IMR-90 (cell line): ENCODE measurements at regions not wholly inside any gene's neighbourhood (a gene's known extent, or its start where the extent isn't known, plus 50 kb on each side); places are given as distances from the start of the nearest gene placed in this dataset.

ENCODE experiments used
- ATAC-seq: fragments of 200-7000 bp; cut with Tn5 transposase; 2 replicates; pipeline ENCODE4 v1.9.1; 2020; ENCODE audit warnings: low read depth, mild to moderate bottlenecking, moderate library complexity
- BruUV-seq: library from RNA; stranded (reverse); fragments of 400-500 nt; replicated peaks from 2 replicates; lab custom pipeline; 2021; lab: Mats Ljungman, UMichigan
- CTCF ChIA-PET: fragments of 300-600 bp; formaldehyde crosslinking; extraction: SDS; loops from one replicate; lab custom pipeline; 2021; ENCODE audit warnings: antibody characterized with exemption; lab: Yijun Ruan, JAX
- POLR2A ChIA-PET: fragments of 300-600 bp; sonication (Branson Sonifier 250); formaldehyde crosslinking; loops from one replicate; lab custom pipeline; 2022; ENCODE audit warnings: antibody characterized with exemption; ENCODE audit not compliant: unreplicated experiment; lab: Charles Lee
- DNase-seq: peaks from one replicate; pipeline ENCODE4 v3.0.0; 2013
- H2AFZ ChIP-seq: replicated peaks from 2 replicates; pipeline ENCODE3; 2013; ENCODE audit warnings: low read length, mild to moderate bottlenecking; ENCODE audit not compliant: poor library complexity
- H2AK5ac ChIP-seq: 2 replicates; pipeline ENCODE4 v1.6.1; 2013; ENCODE audit warnings: low read depth, low read length, inconsistent platforms
- H2AK9ac ChIP-seq: replicated peaks from 2 replicates; pipeline ENCODE3; 2013; ENCODE audit warnings: mild to moderate bottlenecking, low read depth, low read length, moderate library complexity; ENCODE audit not compliant: poor library complexity
- H2BK120ac ChIP-seq: 2 replicates; pipeline ENCODE4 v1.6.1; 2013; ENCODE audit warnings: low read depth, low read length, inconsistent platforms
- H2BK15ac ChIP-seq: 3 replicates; pipeline ENCODE4 v1.6.1; 2013; ENCODE audit warnings: low read depth, low read length, inconsistent platforms
- H2BK20ac ChIP-seq: 2 replicates; pipeline ENCODE4 v1.6.1; 2013; ENCODE audit warnings: low read depth, mild to moderate bottlenecking, inconsistent platforms, low read length, moderate library complexity
- H2BK5ac ChIP-seq: 2 replicates; pipeline ENCODE4 v1.6.1; 2013; ENCODE audit warnings: mild to moderate bottlenecking, low read depth, low read length, inconsistent platforms; ENCODE audit not compliant: poor library complexity, severe bottlenecking
- H3K14ac ChIP-seq: replicated peaks from 2 replicates; pipeline ENCODE4 v1.6.1; 2013; ENCODE audit warnings: low read depth, low read length, inconsistent platforms
- H3K18ac ChIP-seq: 2 replicates; pipeline ENCODE4 v1.6.1; 2013; ENCODE audit warnings: low read depth, low read length, control low read depth
- H3K23ac ChIP-seq: 2 replicates; pipeline ENCODE4 v1.6.1; 2013; ENCODE audit warnings: low read depth, low read length, inconsistent platforms
- H3K27ac ChIP-seq: 2 replicates; pipeline ENCODE4 v1.5.1; 2013; ENCODE audit warnings: mild to moderate bottlenecking, control low read depth, low read length; ENCODE audit not compliant: insufficient read depth
- H3K27me3 ChIP-seq: 2 replicates; pipeline ENCODE4 v1.6.1; 2013; ENCODE audit warnings: low read length; ENCODE audit not compliant: control insufficient read depth, insufficient read depth
- H3K36me3 ChIP-seq: 2 replicates; pipeline ENCODE4 v1.6.1; 2013; ENCODE audit warnings: low read length, mixed read lengths; ENCODE audit not compliant: control insufficient read depth, insufficient read depth
- H3K4ac ChIP-seq: 2 replicates; pipeline ENCODE4 v1.6.1; 2013; ENCODE audit warnings: low read depth, low read length, inconsistent platforms
- H3K4me1 ChIP-seq: 2 replicates; pipeline ENCODE4 v1.6.1; 2013; ENCODE audit warnings: low read length, mixed read lengths; ENCODE audit not compliant: control insufficient read depth, insufficient read depth
- H3K4me2 ChIP-seq: 2 replicates; pipeline ENCODE4 v1.6.1; 2013; ENCODE audit warnings: low read depth, mild to moderate bottlenecking, control low read depth, low read length, moderate library complexity
- H3K4me3 ChIP-seq: 2 replicates; pipeline ENCODE4 v1.5.1; 2013; ENCODE audit warnings: low read depth, mild to moderate bottlenecking, control low read depth, low read length, moderate library complexity; ENCODE audit not compliant: insufficient read depth
- H3K56ac ChIP-seq: 2 replicates; pipeline ENCODE4 v1.6.1; 2013; ENCODE audit warnings: low read length, inconsistent platforms; ENCODE audit not compliant: insufficient read depth; ENCODE audit errors: extremely low read depth
- H3K79me1 ChIP-seq, 2 experiments: 2 replicates each; pipeline ENCODE4 v1.6.1; 2013; ENCODE audit warnings: low read length in 2 of 2, inconsistent platforms in 1 of 2, low read depth in 1 of 2
- H3K9ac ChIP-seq: 2 replicates; pipeline ENCODE4 v1.6.1; 2013; ENCODE audit warnings: low read depth, low read length, control low read depth
- H3K9me1 ChIP-seq: 2 replicates; pipeline ENCODE4 v1.6.1; 2013; ENCODE audit warnings: low read length, inconsistent platforms; ENCODE audit not compliant: insufficient read depth
- H3K9me3 ChIP-seq: 2 replicates; pipeline ENCODE4 v1.6.1; 2013; ENCODE audit warnings: low read length; ENCODE audit not compliant: control insufficient read depth, insufficient read depth
- H4K20me1 ChIP-seq: 2 replicates; pipeline ENCODE4 v1.6.1; 2013; ENCODE audit warnings: low read length, inconsistent platforms; ENCODE audit not compliant: insufficient read depth
- H4K5ac ChIP-seq: 2 replicates; pipeline ENCODE4 v1.6.1; 2013; ENCODE audit warnings: mild to moderate bottlenecking, low read depth, low read length, control low read depth
- H4K8ac ChIP-seq, 2 experiments: 2 replicates each; pipeline ENCODE4 v1.6.1; 2013; ENCODE audit warnings: low read depth in 2 of 2, low read length in 2 of 2, control low read depth in 1 of 2, inconsistent platforms in 1 of 2
- H4K91ac ChIP-seq: 2 replicates; pipeline ENCODE4 v1.6.1; 2013; ENCODE audit warnings: low read depth, low read length, inconsistent platforms; ENCODE audit not compliant: insufficient read depth
- BHLHE40 ChIP-seq: fragments of 150-350 bp; IDR thresholded peaks from 2 replicates; pipeline ENCODE4 v1.6.1; 2016; ENCODE audit warnings: mild to moderate bottlenecking, low read depth, low read length
- CEBPB ChIP-seq: IDR thresholded peaks from 2 replicates; pipeline ENCODE4 v1.6.1; 2012; ENCODE audit warnings: low read depth, low read length, improper control_type of control experiment
- CHD1 ChIP-seq: IDR thresholded peaks from 2 replicates; pipeline ENCODE4 v1.6.1; 2012; ENCODE audit warnings: low read depth, low read length, improper control_type of control experiment
- CTCF ChIP-seq: conservative IDR thresholded peaks from 2 replicates; pipeline ENCODE4 v1.5.1; 2012; ENCODE audit warnings: mild to moderate bottlenecking, low read depth, low read length, improper control_type of control experiment
- FOS ChIP-seq: fragments of 150-350 bp; IDR thresholded peaks from 2 replicates; pipeline ENCODE4 v1.6.1; 2016; ENCODE audit warnings: low read depth, low read length
- MAFK ChIP-seq: IDR thresholded peaks from 2 replicates; pipeline ENCODE4 v1.6.1; 2012; ENCODE audit warnings: low read depth, low read length, improper control_type of control experiment
- MAZ ChIP-seq: IDR thresholded peaks from 2 replicates; pipeline ENCODE4 v1.6.1; 2012; ENCODE audit warnings: low read depth, mild to moderate bottlenecking, low read length, improper control_type of control experiment, moderate library complexity, borderline replicate concordance
- MXI1 ChIP-seq: IDR thresholded peaks from 2 replicates; pipeline ENCODE4 v1.6.1; 2012; ENCODE audit warnings: low read depth, mild to moderate bottlenecking, low read length, moderate library complexity, borderline replicate concordance
- NFE2L2 ChIP-seq: fragments of 150-350 bp; IDR thresholded peaks from 2 replicates; pipeline ENCODE4 v1.6.1; 2016; ENCODE audit warnings: low read depth, mild to moderate bottlenecking, low read length
- POLR2A ChIP-seq: IDR thresholded peaks from 2 replicates; pipeline ENCODE4 v1.6.1; 2012; ENCODE audit warnings: mild to moderate bottlenecking, low read depth, low read length
- RAD21 ChIP-seq: IDR thresholded peaks from 2 replicates; pipeline ENCODE4 v1.6.1; 2012; ENCODE audit warnings: low read length, improper control_type of control experiment
- RCOR1 ChIP-seq: IDR thresholded peaks from 2 replicates; pipeline ENCODE4 v1.6.1; 2012; ENCODE audit warnings: mild to moderate bottlenecking, low read length, improper control_type of control experiment; ENCODE audit not compliant: insufficient replicate concordance
- RFX5 ChIP-seq: IDR thresholded peaks from 2 replicates; pipeline ENCODE4 v1.8.0; 2012; ENCODE audit warnings: low read depth, mild to moderate bottlenecking, low read length, moderate library complexity
- SMC3 ChIP-seq: fragments of 150-350 bp; IDR thresholded peaks from 2 replicates; pipeline ENCODE4 v1.6.1; 2016; ENCODE audit warnings: low read depth, mild to moderate bottlenecking, antibody characterized with exemption, low read length, moderate library complexity
- WGBS, 2 experiments: methylation state at CpG; one replicate each; pipeline versions ENCODE4 v1.1.5 to v1.1.7; 2013; ENCODE audit warnings: missing lambda C conversion rate in 2 of 2; ENCODE audit not compliant: insufficient read length in 1 of 2; ENCODE audit errors: extremely low coverage in 2 of 2; 5-methylcytosine and 5-hydroxymethylcytosine counted together
- dilution Hi-C: fragments of 300-500 bp; cut with HindIII; formaldehyde crosslinking; loops from one replicate; pipeline ENCODE4 v1.14.3; 2018; ENCODE audit warnings: low sequenced_read_pairs; ENCODE audit not compliant: unreplicated experiment
- in situ Hi-C: fragments of 300-500 bp; cut with MboI; formaldehyde crosslinking; loops from 3 replicates; pipeline ENCODE4 v1.14.3; 2019; ENCODE audit warnings: low sequenced_read_pairs, inconsistent platforms, mixed read lengths
- intact Hi-C: fragments of 100-400 bp; cut with micrococcal nuclease; formaldehyde crosslinking; loops from 2 replicates; pipeline ENCODE4 v1.10.0; 2022
- TF ChIP-seq, protein P1 (sequence below): fragments of 150-350 bp; IDR thresholded peaks from 2 replicates; pipeline ENCODE4 v1.6.1; 2017; ENCODE audit warnings: mild to moderate bottlenecking, antibody characterized with exemption, low read length, low read depth
- TF ChIP-seq, protein P2 (sequence below): fragments of 150-350 bp; IDR thresholded peaks from 2 replicates; pipeline ENCODE4 v1.6.1; 2016; ENCODE audit warnings: low read depth, mild to moderate bottlenecking, low read length, moderate library complexity, borderline replicate concordance

- Histone ChIP-seq H2AFZ (no peak overlapping the region), H2BK120ac (no peak overlapping the region), H3K23ac (no peak overlapping the region), H4K91ac (no peak overlapping the region), H4K5ac (no peak overlapping the region), H2AK5ac (no peak overlapping the region), H2AK9ac (no peak overlapping the region), H3K79me1 (no peaks in the 10 kb centered on the region), H3K56ac (no peak overlapping the region), H3K4ac (no peak overlapping the region), H2BK5ac (no peak overlapping the region), H3K27ac (no peak overlapping the region), H3K9ac (no peak overlapping the region), H3K9me1 (no peaks in the 10 kb centered on the region), H3K27me3 (no peaks in the 10 kb centered on the region), H3K18ac (no peak overlapping the region), H3K9me3 (peaks cover 3% of the 10 kb centered on the region; the same call in 1 of the 2 replicates), H3K36me3 (no peaks in the 10 kb centered on the region), H3K4me2 (no peak overlapping the region), H3K4me1 (no peaks in the 10 kb centered on the region), H2BK20ac (no peak overlapping the region), H4K20me1 (no peaks in the 10 kb centered on the region), H3K4me3 (no peak overlapping the region), H4K8ac (no peak overlapping the region), H3K14ac (no peak overlapping the region), H2BK15ac (no peak overlapping the region)
- WGBS, 2 experiments, result no CpG with 5 or more reads among the region's 3 CpGs
- dilution Hi-C loops, result no loop called here
- in situ Hi-C loops, result no loop called here
- ATAC-seq (no peak), DNase-seq (no peak)
- ChIA-PET POLR2A (no interaction called here), CTCF (no interaction called here)
- TF ChIP-seq NFE2L2, result no peak
- no peak for TF ChIP-seq CTCF
- no peak for TF ChIP-seq CEBPB
- TF ChIP-seq SMC3, result no peak
- TF ChIP-seq POLR2A, result no peak
- no peak for TF ChIP-seq RAD21
- no peak for TF ChIP-seq RCOR1
- TF ChIP-seq CHD1, result no peak
- TF ChIP-seq, protein P1, sequence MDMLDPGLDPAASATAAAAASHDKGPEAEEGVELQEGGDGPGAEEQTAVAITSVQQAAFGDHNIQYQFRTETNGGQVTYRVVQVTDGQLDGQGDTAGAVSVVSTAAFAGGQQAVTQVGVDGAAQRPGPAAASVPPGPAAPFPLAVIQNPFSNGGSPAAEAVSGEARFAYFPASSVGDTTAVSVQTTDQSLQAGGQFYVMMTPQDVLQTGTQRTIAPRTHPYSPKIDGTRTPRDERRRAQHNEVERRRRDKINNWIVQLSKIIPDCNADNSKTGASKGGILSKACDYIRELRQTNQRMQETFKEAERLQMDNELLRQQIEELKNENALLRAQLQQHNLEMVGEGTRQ, result no peak
- TF ChIP-seq FOS, result no peak
- no peak for TF ChIP-seq MXI1
- no peak for TF ChIP-seq MAFK
- TF ChIP-seq RFX5, result no peak
- TF ChIP-seq MAZ, result no peak
- TF ChIP-seq, protein P2, sequence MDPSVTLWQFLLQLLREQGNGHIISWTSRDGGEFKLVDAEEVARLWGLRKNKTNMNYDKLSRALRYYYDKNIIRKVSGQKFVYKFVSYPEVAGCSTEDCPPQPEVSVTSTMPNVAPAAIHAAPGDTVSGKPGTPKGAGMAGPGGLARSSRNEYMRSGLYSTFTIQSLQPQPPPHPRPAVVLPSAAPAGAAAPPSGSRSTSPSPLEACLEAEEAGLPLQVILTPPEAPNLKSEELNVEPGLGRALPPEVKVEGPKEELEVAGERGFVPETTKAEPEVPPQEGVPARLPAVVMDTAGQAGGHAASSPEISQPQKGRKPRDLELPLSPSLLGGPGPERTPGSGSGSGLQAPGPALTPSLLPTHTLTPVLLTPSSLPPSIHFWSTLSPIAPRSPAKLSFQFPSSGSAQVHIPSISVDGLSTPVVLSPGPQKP, result no peak
- TF ChIP-seq BHLHE40, result no peak
- BruUV-seq, result no TSS peak
- intact Hi-C loops, result no loop called here
Observed at GRCh38 chr16:60510941-60511340, 1525.3 kb downstream of the CDH8 start.
